ENCODE measurements at regions not wholly inside any gene's neighbourhood (a gene's known extent, or its start where the extent isn't known, plus 50 kb on each side); places are given as distances from the start of the nearest gene placed in this dataset.

DNA sequence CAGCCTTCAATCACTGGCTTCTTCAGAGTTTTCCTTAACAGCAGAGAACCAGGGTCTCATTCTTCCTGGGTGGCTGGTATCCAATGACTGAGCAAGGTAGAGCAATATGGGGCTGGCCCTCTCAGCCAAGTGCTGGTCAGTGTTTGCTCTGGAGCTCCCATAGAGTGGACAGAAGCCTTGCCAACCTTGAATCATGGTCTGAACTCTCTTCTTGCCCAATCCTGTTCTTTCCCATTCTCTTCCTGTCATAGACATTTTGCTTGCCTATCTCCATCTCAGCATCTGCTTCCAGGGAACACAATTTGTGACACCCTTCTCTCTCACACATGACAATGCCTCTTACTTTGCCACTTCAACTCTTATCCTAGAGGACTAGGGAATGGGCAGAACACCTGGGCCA is 245.6 kb upstream of the PEX5L start:
- DNase-seq (ENCODE audit: low read depth): no peak
- TF ChIP-seq, protein P1, sequence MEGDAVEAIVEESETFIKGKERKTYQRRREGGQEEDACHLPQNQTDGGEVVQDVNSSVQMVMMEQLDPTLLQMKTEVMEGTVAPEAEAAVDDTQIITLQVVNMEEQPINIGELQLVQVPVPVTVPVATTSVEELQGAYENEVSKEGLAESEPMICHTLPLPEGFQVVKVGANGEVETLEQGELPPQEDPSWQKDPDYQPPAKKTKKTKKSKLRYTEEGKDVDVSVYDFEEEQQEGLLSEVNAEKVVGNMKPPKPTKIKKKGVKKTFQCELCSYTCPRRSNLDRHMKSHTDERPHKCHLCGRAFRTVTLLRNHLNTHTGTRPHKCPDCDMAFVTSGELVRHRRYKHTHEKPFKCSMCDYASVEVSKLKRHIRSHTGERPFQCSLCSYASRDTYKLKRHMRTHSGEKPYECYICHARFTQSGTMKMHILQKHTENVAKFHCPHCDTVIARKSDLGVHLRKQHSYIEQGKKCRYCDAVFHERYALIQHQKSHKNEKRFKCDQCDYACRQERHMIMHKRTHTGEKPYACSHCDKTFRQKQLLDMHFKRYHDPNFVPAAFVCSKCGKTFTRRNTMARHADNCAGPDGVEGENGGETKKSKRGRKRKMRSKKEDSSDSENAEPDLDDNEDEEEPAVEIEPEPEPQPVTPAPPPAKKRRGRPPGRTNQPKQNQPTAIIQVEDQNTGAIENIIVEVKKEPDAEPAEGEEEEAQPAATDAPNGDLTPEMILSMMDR (IDR thresholded peaks at IDR 0.05; ENCODE audit: control insufficient read depth, insufficient read depth, low read depth, low read length, missing control alignments): no peak
- H3K4me3 ChIP-seq (ENCODE audit: control insufficient read depth, low read depth, low read length): no peak overlapping the region

DNA sequence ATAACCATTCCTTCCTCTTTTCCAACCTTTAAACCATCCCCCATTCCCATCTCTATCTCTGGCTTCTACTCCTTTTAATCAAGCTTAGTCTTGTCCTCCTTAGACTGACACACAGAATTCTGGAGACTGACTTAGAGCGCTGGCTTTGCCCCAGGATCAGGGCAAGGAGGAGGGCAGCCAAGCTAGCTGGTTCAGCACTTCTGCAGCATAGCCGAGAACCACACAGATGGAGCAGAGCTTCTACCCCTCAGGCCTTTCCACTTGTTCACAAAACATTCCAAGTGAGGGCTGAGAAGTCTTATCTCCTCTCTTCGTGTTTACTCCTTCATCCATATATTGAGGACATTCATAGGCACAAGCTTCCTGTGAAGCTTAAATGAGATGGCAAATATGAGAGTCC is 246.5 kb upstream of the PEX5L start:
- TF ChIP-seq, protein P1 (IDR thresholded peaks at IDR 0.05; ENCODE audit: control insufficient read depth, insufficient read depth, low read depth, low read length, missing control alignments): no peak
- DNase-seq (ENCODE audit: low read depth): no peak
- H3K4me3 ChIP-seq (ENCODE audit: control insufficient read depth, low read depth, low read length): no peak overlapping the region

DNA sequence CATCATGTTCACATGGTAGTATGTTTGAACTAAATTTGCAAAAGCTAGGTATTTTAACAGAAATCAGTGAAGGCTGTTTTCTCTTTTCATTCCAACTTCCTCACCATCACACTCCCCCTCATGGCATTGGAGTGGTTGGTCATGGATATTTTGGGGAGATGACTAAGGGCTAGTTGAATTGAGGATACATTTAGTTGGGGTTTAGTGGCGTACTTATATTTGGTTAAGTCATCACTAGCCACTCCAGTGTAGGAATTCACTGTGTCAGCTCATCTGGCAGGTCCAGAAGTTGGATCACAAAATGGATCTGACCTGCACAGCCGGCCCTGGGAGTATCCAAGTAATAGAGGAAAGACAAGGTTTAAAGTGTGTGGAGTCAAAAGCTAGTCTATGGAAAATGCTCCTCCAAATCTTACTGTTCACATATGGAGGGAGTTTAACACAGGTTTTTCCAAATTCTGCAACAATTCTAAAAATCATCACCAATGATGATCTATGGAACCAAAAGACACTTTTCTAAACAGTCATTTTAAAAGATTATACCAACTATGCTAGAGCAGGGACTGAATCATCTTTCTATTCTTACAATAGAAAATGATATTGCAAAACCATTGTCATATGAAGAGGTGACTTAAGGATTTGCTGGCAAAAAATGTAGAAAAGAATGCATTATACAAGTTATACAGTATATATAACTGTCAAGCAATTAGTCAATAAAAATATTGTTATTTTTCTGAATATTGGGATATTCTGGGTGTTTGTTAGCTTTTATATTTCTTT is 247.8 kb upstream of the PEX5L start:
- DNase-seq (ENCODE audit: low read depth): no peak
- TF ChIP-seq, protein P1 (IDR thresholded peaks at IDR 0.05; ENCODE audit: control insufficient read depth, insufficient read depth, low read depth, low read length, missing control alignments): no peak

DNA sequence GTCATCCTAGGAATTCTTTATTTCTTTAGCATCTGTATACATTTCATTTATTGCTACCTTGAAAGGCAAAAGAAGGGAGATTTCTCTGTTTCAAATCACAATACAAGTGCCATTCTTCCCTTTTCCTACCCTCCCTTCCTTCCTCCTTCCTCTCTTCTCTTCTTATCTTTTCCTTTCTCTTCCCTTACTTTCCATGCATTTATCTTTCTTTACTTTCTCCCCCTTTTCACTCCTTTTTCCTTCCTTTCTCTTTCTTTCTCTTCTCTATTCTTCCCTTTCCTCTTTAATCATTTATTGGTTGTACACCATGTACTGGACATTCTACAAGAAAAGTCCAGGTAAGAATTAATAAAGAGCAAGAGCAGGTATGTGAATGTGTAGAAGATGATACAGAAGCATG is 251.0 kb upstream of the PEX5L start:
- H3K4me3 ChIP-seq (ENCODE audit: control insufficient read depth, low read depth, low read length): no peak overlapping the region
- DNase-seq (ENCODE audit: low read depth): no peak
- TF ChIP-seq, protein P1 (IDR thresholded peaks at IDR 0.05; ENCODE audit: control insufficient read depth, insufficient read depth, low read depth, low read length, missing control alignments): no peak

More for the DNA sequence above, 247.8 kb upstream of the PEX5L start:
- no peak overlapping the region for H3K4me3 ChIP-seq (ENCODE audit: control insufficient read depth, low read depth, low read length)

DNA sequence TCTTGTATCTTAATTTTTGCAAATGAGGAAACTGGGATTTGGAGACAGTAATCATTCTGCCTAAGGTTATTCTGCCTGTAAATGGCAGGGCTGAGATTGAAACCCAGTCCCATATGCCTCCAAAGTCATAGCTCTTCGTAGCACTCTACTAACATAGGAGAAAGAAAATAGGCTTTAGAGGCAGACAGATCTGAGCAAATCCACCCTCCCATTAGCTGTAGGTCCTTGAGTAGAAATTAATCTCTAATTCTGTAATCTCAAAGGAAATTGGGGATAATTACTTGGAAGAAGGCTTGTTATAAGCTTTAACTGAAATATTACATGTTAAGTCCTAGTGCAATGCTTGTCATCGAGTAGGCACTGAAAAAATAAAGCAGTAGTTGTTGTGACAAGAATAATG is 252.1 kb upstream of the PEX5L start:
- TF ChIP-seq, protein P1 (IDR thresholded peaks at IDR 0.05; ENCODE audit: control insufficient read depth, insufficient read depth, low read depth, low read length, missing control alignments): no peak
- DNase-seq (ENCODE audit: low read depth): no peak
- H3K4me3 ChIP-seq (ENCODE audit: control insufficient read depth, low read depth, low read length): no peak overlapping the region

DNA sequence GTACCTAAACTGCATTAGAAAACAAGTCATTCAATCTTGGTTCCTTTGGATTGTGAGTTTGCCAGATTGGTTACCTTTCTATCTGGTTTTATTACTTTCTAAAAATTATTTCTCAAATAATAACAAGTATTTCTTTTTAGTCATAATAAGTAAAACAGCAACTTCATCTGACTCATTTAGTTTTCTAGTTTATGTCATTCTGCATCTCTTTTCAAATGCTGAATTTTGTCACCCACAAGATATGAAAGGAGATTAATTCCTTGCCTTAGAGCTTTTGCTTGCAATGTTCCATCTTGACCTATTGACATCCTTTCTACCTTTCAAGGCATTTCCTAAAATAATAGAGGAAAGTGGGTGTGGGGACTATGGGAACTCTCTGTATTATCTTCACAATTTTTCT is 253.6 kb upstream of the PEX5L start:
- H3K4me3 ChIP-seq (ENCODE audit: control insufficient read depth, low read depth, low read length): no peak overlapping the region
- DNase-seq (ENCODE audit: low read depth): no peak
- TF ChIP-seq, protein P1 (IDR thresholded peaks at IDR 0.05; ENCODE audit: control insufficient read depth, insufficient read depth, low read depth, low read length, missing control alignments): no peak
